ENCODE measurements at regions not wholly inside any gene's neighbourhood (a gene's known extent, or its start where the extent isn't known, plus 50 kb on each side); places are given as distances from the start of the nearest gene placed in this dataset.
A peak's percentile ranks its signal among the peaks of the same experiment; 100 is the strongest.
"Not testable (repeated sequence)": the region's sequence is repeated elsewhere in the genome, so short reads cannot be mapped to it uniquely, and the experiment has no call there.

DNA sequence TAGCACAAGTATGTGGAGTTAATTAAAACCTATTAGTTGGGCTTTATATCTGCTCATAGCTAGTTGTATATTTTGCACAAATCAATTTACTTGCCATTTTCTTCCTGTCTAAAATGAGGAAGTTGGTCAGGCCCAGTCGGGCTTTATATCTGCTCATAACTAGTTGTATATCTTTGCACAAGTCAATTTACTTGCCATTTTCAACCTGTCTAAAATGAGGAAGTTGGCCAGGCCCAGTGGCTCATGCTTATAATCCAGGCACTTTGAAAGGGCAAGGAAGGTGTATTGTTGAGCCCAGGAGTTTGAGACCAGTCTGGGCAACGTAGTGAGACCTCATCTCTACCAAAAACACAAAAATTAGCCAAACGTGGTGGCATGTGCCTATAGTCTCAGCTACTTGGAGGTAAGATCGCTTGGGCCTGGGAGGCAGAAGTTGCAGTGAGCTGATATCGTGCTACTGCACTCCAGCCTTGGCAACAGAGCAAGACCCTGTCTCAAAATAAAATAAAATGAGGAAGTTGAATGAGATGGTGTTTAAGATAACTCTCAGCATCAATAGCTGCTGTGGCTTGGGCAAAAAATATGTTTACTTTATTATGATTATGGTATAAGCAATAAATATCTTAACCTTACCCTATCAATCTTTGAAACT is 1558.6 kb upstream of the RAG2 start:
- DNase-seq (ENCODE audit: low read depth) = no peak

DNA sequence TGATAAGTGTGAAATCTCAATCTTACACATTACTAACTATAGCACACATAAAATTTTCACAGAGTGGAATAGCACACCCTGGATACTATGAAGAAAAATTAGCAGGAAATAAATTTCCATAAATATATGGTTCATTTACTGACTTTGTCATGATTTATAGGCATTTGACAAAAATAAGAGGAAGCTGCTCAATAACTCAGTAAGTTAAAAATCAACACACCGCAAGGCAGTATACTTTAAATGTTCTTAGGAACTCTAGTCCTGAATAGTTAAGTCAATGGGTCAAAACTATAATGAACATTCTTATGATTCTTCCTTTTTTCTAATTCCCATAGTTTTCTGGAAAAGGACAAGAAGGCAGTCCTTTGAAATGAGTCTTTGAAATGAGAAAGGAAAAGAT is 1557.8 kb upstream of the RAG2 start:
- DNase-seq (ENCODE audit: low read depth) = no peak

DNA sequence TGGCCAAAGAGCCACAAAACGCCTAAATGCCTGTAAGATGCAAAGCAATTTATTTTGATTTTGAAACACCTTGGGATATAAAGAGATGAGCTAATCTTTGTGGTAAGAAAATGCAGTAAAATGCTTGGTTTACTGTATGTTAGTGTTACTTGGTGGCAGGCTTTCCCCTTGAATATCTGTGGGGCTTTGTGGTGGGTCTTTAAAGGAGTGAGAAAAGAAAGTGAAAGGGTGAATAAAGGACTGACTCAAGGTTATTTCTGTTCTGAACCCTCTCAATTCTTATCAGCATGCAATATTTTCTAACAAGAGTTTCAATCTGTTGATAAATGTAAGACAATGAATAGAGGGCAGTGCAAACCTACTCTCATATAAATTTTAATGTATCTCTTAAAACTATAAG is 1555.9 kb upstream of the RAG2 start:
- DNase-seq (ENCODE audit: low read depth) = no peak

DNA sequence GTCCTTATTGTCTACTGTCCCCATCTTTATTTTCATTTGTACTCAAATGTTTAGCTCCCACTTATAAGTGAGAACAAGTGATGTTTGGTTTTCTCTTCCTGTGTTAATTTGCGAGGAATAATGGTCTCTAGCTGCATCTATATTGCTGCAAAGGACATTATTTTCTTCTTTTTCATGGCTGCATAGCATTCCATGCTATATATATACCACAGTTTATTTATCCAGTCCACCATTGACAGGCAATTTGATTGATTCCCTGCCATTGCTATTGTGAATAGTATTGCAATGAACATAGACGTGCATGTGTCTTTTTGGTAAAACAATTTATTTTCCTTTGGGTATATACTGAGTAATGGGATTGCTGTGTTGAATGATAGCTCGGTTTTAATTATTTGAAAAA is 1545.8 kb upstream of the RAG2 start:
- no peak for DNase-seq (ENCODE audit: low read depth)

DNA sequence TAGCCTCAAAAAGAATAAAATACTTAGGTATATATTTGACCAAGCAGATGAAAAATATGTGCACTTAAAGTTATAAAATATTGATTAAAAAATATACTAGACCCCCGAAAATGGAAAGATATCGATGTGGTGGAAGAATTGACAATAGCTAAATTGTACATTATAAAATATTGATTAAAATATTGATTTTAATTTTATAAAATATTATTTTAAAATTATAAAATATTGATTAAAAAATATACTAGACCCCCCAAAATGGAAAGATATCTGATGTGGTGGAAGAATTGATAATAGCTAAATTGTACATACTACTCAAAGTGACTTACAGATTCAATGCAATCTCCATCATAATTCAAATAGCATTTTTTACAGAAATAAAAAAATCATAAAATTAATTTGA is 1540.9 kb upstream of the RAG2 start:
- DNase-seq (ENCODE audit: low read depth) = no peak

DNA sequence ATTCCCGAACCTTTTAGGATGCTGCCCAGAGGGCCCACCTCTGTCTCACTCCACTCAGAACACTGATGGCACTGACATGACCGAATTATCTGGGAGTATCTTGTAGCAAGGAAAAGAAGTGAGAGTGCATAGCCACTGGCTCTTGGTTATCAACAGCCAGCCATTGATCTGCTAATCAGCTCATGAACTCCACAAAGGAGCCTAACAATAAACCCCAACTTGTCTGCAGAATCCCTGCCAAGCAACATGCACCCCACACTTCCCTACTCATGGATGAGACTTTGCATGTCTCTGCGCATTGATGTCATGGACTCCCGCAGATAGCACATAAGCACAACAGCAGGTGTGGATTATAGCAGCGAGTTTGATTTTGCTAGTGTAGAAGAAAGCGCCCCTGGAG is 1538.9 kb upstream of the RAG2 start:
- DNase-seq (ENCODE audit: low read depth) = no peak

DNA sequence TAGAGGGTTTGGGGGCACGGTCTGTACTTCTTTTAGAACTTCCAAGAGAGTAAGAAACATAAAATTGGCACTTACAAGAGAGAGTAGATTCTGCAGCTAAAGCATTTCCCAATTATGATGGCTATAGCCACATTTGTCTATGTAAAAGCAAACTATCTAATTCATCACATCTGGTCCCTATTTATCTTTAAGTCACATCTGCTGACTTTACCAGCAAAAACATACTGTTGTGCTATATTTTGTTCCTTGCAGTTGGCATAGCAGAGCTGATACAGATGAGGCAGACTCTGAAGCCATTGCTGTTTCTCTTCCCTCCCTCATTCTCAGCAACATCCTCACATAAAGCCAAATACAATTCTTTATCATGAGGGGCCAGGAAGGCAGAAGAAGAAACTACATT is 1533.5 kb upstream of the RAG2 start:
- no peak for DNase-seq (ENCODE audit: low read depth)

DNA sequence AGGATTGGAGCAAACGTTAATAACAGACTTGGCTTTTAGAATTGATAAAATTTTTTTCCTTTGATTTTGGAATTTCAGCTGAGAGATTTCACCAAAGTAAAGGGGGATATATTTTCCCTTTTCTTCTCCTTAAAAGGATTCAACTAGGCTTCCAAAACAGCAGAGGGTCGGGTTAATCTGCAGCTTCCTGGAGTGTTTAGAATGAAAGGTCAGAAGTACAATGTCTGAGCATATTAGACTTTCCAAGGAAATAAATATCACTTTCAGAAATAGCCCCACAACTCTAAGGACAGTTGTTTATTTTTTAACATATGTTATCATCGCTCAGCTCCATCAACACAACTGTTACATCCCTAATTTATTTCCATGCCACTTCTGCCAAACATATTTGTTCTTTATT is 1532.9 kb upstream of the RAG2 start:
- DNase-seq (ENCODE audit: low read depth) = no peak

DNA sequence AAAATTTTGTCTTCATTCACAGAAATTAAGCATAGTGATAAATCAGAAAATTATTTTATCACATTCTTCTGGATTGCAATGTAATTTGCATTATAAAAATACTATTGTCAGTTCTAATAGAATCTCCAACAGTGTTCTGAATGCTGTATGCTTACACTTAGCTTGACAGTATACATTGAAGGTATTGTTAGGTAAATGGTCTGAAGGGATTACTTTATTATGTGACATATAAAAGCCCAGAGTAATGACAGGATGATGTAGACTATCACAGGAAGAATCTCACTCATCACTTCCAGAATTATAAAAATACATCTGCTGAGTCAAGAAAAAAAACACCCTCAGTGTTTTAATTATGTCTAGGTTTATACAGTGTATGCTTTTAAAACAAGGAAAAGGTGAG is 1532.5 kb upstream of the RAG2 start:
- no peak for DNase-seq (ENCODE audit: low read depth)

DNA sequence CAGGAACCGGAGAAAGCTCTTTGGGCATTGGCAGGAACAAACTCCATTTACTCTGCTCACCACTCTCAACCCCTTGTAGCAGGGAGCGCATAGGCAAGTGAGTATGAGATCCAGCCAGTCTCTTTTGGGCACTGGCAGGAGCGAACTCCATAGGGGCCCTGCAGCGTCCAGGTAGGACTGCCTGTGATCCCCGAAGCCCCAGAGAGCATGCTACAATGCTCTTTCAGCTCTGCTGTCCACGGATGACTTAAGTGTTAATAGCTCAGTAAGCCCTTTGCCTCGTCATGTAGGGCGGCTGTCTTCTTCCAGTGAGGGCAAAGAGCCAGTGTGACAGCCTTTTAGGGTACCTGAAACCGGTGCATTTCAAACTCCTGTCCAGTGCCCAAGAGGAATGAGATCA is 1525.6 kb upstream of the RAG2 start:
- no peak for DNase-seq (ENCODE audit: low read depth)

DNA sequence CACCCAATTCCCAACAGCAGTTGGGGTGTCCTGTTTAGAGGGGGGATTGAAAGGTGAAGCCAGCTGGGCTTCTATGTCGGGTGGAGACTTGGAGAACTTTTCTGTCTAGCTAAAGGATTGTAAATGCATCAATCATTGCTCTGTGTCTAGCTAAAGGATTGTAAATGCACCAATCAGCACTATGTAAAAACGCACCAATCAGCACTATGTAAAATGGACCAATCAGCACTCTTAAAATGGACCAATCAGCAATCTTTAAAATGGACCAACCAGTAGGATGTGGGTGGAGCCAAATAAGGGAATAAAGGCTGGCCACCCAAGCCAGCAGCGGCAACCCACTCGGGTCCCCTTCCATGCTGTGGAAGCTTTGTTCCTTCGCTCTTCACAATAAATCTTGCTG is 1518.6 kb upstream of the RAG2 start:
- not testable (repeated sequence) for DNase-seq (ENCODE audit: low read depth)

DNA sequence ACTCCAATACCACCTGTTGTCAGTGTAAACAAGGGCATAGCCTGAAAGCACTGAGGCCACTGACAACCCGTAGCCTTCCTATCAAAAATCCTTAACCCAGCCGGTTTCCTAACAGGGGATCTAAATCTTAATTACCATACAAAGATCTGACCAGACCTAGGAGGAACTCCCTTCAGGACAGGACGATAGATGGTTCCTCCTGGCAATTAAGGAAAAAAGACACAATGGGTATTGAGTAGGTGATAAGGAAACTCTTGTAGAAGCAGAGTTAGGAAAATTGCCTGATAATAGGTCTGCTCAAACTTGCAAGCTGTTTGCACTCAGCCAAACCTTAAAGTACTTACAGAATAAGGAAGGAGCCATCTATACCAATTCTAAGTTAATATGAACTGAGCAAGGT is 1517.3 kb upstream of the RAG2 start:
- DNase-seq (ENCODE audit: low read depth) = not testable (repeated sequence)

DNA sequence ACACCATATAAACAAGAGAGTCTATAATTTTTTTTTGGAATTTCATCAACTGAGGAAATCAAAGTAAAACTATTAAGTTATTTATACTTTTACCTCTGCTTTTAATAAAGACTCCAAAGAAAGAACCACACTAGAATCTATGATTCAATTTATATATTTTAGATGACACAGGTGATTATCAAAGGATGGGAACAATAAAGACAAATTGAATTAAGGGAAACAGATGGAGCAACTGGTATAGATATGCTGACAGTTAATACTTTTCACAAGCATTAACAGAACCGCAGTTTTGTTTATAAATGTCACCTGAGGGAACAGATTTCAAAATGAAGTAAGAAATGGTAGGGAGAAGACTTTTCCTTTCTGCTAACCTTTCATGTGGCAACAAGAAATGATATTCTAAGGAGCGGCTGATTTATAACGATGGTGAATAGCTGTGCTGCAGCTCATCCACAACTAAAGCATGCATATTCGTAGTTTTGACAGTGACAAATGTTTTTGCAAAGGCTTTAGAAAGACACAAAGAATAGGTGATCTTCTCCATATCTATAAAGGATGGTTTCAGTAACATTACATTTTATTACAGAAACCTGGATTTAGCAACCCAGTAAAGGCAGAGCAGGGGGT is 1502.9 kb upstream of the RAG2 start:
- DNase-seq (ENCODE audit: low read depth) = no peak

DNA sequence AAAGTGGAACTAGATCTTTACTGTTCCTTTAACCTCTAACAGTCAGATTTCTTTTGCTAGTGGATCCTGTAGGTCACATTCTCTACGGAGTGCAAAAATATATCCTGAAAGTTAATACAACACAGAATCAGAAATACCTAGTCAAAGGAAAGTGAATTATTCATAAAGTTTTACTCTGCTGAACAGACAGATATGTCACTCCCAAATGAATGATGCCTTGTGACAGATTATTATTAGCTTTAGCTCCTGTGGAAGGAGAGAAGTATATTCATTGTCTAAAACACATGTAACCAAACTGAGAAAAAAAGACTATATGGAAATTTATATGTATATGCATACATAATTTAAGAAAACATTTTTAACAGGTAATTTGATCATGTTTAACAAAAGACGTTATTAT is 1497.2 kb upstream of the RAG2 start:
- DNase-seq (ENCODE audit: low read depth) = no peak

DNA sequence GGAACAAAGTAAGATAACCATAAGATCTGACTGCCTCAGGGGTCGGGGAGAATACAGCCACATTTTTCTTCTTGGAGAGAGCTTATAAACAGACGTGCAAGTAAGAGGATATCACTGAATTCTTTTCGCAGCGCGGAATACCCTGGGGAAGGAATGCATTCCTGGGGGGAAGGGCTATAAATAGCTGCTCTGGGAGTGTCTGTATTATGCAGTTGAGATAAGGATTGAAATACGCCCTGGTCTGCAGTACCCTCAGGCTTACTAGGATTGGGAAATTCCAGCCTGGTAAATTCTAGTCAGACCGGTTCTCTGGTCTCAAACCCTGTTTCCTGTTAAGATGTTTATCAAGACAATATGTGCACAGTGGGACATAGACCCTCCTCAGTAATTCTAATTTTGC is 1491.7 kb upstream of the RAG2 start:
- DNase-seq (ENCODE audit: low read depth) = peak; percentile 37

DNA sequence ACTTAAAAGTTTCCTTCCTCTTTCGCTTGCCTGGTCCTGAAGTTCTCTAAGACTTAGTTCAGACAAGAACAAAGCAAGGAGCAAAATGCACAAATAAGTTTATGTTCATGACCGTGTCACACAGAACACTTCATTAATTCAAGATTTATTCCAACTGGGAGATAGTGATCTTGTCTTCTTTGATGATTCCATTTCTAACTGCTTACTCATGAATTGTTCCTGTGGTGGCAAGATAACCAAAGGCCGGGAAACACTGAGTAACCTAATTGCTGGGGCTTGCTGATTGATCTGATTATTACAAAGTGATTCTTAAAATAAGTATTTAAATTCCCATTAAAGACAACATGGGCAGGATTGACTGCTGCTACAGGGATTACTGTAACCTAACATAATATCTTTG is 1462.9 kb upstream of the RAG2 start:
- peak; percentile 14 for DNase-seq (ENCODE audit: low read depth)

DNA sequence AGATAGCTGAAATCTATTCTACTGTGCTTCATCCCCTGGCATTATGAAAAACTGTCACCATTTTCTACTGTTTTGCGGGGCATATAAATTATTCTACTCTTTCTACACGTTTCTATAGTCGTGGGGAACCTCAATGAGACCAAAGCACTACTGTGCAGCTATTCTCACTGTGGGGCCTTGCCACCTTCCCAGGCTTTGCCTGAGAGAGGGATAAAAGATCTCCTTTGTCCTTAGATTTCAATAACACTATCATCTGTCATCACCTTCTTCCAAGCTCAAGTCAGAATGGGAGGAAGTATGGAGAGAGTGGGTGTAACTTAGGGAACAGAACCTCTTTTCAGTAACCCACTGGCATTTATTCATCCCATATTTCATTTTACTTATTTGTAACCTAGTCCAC is 1462.1 kb upstream of the RAG2 start:
- DNase-seq (ENCODE audit: low read depth) = no peak

DNA sequence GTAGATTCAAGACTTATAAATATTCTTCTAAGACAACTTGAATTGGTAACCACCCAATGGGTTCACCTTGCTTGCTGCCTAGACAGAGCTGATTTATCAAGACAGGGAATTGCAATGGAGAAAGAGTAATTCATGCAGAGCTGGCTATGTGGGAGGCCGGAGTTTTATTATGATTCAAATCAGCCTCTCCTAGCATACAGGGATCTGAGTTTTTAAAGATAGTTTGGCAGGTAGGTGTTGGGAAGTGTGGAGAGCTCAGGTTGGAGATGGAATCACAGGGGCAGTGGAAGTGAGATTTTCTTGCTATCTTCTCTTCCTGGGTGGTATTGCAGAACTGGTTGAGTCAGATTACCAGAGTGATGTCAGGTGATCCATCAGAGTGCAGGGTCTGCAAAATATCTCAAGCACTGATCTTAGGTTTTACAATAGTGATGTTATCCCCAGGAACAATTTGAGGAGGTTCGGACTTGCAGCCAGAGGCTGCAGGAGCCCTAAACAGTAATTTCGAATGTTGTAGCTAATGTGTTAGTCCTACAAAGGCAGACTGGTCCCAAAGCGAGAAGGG is 1448.6 kb upstream of the RAG2 start:
- no peak for DNase-seq (ENCODE audit: low read depth)

DNA sequence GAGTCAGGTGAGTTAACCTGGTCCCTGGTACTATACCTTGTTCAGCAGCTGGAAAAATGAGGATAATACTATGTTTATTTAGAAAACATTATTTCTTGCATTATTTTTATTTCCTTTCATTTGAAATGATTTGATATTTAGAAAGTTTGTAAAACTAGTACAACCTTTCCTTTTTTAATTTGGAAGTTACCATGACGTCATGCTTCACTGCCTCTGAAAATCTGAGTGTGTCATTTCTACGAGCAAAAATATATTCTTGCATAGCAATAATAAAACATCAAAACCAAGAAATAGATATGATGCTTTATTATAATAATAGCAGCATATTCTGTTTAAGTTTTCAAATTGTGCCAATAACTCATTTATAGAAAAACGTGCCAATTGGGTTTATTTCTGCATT is 1445.0 kb upstream of the RAG2 start:
- DNase-seq (ENCODE audit: low read depth) = no peak

DNA sequence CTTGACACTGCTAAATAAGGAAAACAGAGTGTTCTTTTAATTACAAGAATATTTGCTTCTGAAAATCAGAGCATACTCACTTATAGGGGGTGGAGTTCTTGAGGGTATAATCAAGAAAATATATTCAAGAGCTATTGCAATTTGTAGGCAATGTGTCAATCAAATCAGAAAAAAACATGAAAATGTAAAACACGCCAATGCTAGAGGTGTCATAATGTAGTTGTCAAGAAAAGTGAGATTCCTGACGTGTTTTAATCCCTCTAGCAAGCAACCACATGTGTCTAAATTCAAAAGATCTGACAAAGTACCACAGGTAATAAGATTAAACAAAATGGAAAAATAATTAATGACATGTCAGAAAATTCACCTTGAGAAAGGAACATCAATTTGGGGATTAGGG is 1440.7 kb upstream of the RAG2 start:
- DNase-seq (ENCODE audit: low read depth) = no peak

DNA sequence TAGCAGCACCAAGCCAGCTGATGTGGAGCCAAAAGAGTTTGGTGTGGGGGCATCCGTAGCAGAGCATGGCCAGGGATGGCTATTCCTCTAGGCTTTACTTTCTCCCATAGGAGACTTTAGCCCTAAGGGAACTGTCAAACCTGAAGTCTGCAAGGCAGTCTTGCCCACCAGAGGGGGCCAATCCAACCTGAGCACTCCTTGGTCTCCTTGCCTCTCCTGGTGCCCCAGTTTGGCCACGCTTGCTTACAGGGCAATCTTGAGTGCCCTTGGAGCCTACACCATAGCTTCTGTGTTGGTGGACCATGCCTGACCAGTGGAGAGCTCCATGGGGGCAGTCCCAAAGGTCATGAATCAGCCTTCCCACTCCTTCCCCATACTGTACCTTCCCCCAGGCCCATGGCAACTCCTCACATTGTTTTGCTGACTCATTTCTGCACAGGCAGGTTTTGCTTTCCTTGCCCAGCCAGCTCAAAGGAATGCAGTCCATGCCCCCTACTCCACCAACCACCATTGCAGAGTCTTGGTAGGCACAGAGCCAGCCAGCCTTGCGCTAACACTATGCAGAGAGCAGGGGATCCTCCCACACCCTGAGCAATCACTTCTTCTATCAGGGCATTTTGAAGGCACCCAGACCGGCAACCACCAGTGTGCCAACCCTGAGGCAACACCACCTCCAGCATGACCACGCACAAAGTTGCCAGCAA is 1421.2 kb upstream of the RAG2 start:
- no peak for DNase-seq (ENCODE audit: low read depth)

DNA sequence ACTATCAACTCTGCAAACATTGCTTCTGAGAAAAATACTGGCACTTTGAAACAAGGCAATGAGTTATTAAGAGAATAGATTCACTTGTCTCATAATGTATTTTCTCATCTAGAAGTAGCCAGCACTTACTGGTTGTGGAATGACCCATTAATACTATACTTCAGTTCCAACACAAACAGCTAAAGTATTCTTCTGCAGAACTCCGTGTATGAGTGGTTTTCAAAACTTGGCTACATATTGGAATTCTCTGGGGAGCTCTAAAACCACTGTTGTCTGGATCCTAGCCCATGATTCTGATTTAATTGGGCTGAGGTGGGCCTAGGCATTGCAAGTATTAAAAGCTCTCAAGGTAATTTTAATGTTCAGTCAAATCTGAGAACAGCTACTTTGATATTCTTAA is 1416.4 kb upstream of the RAG2 start:
- DNase-seq (ENCODE audit: low read depth) = peak; percentile 79

DNA sequence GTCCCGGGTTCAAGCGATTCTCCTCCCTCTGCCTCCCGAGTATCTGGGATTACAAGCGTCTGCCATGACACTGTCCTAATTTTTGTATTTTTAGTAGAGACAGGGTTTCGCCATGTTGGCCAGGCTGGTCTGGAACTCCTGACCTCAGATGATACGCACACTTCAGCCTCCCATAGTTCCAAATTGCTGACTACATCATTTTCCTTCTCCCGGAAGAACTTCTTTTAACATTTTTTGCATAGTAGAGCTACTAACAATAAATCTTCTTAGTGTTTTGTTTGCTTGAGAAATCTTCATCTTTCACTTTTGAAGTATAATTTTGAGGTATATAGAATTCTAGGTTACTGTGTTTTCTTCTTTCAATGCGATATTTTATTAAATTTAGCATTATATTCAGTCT is 1415.1 kb upstream of the RAG2 start:
- DNase-seq (ENCODE audit: low read depth) = no peak

All from EH (cell line).